CD4-positive, alpha-beta T cell treated with Interleukin-6 at 100 ng/mL for 8 hours (primary cell): ENCODE measurements at regions not wholly inside any gene's neighbourhood (a gene's known extent, or its start where the extent isn't known, plus 50 kb on each side); places are given as distances from the start of the nearest gene placed in this dataset.

ENCODE experiments used
- DNase-seq: peaks from one replicate; pipeline ENCODE4 v3.0.0-alpha.2; 2020; ENCODE audit warnings: mixed read lengths, low spot score

DNA sequence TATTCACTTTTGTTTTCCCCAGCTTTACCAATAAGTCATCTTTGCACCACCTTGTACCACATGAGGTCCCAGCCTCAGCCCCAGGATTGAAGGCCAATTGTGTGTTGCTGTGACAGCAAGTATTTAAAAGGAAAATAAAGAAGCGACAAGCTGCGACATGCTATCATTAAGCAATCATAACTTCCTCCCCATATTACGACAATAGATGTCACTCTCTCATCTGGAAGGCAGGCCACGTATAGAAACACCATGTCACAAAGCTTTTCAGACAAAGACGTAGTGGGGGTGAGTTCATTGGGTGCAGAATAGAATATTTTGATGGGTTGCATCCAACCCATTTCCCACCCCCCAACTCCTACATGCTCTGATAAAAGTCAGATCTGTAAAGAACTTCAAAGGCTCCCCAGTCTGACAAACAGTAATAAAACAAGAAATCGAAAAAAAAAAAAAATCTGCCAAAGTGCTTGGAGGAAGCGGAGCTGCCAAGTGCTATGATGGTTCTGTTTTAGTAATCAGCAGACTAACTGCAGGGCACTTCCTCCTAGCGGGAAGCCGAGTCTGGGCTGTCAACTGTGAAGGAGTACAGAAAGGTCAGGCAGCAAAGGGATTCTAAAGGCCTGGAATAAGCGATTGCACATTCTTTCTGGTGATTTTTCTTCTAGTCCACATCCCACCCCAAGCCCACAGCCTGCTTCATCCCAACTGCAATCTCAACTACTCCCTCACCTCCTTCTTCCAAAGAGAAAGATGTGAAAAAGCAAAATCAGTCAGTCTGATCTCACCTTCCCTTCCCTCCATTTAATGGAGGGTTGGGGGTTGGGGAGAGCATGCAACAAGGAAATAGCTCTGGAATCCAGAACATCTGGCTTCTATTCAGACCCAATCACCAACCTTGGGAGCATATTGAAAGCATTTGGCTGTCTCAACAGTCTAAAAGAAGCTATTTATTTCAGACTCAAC lies 131.4 kb upstream of the UBASH3B start:
- no peak for DNase-seq

DNA sequence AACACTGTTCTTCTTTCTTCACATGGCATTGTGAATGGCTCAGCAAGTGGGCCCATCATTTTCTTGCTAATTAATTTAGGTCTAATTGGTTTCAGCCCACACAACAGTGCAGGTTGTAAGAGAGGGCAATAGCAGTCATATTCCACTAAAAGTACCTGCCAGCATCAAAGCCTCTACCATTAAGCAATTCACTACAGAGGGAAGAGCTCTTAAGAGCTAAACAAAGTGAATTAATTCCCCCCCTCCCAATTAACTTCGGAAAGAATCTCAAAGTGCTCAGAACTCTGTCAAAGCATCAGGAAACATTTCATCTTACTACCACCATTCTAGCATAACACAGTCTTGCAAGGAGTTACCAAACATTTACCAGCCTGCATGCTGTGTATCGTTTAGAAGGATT lies 133.9 kb upstream of the UBASH3B start:
- DNase-seq: no peak

DNA sequence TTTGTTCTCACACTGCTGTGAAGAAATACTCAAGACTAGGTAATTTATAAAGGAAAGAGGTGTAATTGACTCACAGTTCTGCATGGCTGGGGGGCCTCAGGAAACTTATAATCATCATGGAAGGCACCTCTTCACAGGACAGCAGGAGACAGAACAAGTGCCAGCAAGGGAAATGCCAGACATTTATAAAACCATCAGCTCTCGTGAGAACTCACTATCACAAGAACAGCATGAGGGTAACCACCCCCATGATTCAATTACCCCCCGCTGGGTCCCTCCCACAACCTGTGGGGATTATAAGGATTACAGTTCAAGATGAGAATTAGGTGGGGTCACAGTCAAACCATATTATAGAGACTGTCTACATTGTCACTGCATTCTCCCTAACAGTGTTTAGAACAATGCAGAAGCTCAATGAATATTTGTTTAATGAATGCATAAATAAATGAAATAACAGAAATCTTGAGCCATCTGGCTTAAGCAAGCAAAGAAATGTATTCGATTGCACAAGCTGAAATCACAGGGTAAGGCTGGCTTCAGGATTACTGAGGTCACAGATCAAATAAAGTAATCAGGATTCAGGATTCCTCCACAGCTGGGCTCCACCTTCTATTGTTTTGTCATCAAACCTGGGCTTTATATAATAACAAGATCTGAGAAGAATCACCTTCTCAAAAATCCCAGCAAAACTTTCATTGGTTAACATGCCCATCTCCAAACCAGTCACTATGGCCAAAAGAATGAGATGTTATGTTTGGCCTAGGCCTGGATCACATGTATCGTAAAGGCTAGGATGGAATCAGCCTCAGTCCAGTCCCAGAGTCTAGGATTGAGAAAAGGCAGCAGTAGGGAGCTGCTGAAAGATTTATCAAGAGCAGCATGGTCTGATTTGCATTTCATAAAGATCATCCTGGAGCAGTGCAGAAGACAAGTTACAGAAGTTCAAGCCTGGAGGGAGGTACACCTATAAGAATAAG lies 137.8 kb upstream of the UBASH3B start:
- DNase-seq: no peak

DNA sequence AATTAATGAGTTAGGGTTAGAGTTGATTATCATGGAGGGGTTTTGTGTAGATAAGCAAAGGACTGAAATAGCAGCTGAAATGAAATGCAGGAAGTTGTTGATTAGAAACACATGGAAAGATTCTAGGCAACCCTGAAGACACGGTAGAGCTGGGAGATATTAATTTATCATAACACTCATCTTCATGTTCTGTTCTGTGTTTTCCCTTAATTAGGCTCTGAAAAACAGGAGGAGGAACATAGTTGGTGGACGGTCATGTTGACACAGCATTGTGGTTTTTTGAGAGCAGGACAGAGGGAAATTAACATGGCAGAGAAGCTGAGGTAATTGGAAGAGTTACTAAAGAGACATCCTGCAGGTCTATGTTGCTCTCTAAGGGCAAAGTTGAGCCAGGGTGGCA lies 138.8 kb upstream of the UBASH3B start:
- no peak for DNase-seq

DNA sequence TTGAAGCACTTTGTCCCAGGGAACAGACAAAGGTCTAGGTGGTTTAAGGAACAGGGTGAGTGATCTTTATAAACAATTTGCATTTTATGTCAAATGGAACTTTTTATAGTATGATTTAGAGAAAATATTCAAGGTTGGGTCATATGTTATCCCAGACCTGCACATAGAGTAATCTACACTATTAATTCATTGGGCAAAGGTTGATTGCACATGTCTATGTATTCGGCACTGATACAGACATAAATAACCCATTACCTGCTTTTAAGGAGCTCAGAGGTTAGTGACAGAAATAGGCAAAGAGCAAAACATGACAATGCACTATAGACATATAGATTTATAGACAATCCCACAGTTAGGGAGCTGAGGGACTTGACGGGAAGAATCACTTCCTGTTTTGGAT lies 141.5 kb upstream of the UBASH3B start:
- DNase-seq: no peak

DNA sequence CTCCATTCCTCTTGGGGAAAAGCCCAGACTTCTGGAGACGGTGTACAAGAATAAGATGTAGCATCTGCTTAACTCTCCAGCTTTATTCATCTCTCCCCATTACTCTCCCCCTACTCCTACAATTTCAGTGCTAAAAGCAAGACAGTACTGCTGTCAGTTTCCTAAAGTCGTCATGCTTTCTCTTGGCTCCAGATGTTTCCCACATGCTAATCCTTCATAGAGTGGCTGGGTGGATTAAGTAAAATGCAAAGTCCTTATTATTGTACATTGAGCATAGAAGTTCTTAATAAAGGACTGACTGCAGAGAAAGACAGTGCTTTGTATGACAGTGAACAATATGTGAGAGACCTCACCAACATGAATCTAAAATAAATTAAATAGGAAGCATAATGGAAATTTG lies 142.2 kb upstream of the UBASH3B start:
- DNase-seq: no peak

DNA sequence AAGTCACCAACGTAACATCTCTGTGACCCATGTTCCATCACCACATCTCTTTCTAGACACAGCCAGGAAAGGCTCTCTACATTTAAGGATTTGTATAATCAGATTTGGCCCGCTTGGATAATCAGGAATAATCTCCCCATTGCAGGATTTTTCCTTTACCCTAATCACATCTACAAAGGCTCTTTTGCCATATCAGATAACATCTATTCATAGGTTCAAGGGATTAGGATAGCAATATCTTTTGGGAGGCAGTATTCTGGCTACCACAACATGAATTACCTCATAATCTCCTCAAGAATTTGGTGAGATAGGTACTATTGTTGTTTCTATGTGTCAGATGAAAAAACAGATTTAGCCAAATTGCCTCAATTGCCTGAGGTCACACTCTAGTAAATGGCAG lies 142.8 kb upstream of the UBASH3B start:
- no peak for DNase-seq

DNA sequence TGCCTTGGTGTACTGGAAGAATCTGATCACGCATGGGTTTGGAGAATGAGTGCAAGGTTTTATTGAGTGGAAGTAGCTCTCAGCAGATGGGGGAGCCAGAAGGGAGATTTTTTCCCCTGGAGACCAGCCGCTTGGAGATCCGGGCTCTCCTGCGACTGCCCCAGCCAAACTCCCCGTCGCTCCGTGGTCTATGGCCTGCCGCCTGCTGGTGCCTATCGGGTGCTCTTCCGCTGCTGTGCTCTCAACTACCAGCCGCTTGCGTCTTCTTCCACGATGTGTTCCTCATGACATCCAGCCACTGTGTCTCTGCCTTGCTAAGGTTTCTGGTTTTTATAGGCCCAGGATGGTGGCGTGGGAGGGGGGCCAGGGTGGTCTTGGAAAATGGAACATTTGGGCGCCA lies 145.6 kb upstream of the UBASH3B start:
- DNase-seq: no peak

DNA sequence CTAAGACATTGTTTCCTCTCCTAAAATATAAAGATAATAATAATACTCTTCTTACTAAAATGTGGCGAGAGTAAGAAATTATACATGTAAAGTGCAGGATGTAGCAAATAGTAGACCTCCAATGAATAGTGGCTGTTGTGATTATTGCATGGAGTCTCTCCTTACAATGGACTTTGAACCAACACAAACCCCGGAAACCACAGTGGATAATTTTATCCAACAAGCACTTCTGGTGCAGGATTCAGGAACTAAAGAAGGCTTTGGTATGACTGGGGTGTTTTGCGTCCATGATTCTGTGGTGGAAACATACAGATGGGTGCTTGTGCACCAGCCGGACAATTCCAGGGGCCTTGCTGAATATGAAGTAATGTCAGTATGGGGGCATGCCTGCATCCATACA lies 146.4 kb upstream of the UBASH3B start:
- no peak for DNase-seq

DNA sequence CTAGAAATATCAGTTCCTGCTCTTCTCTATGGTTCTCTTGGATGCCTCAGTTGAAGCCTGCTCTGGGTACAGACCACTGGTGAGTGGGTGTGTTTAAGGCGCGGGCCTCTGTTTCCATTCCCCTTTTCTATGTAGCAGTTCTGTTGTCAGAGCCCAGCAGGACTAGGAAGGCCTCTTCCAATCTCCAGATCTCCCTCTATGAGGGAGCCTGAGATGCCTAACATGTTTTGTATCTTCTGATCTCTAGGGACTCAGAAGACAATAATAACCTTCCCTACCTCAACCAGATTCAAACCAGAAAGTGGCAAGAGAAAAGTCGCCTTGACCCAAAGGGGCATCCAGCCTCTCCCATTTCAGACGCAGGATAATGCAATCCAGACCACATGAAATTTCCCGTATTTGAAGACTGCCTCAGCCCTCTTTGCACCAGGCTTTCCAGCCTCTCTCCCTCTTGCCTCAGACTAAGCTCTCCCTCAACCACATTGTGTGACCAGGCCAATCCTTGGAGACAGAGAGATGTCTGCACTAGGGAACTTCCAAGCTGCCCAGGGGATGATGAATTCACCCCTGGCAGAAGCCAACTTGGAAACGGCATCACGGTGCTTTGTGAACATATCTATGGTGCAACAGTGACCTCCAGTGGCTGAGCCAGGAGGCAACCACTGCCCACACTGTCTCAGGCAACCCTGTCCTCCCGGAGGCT lies 150.1 kb upstream of the UBASH3B start:
- peak; percentile 16 for DNase-seq

DNA sequence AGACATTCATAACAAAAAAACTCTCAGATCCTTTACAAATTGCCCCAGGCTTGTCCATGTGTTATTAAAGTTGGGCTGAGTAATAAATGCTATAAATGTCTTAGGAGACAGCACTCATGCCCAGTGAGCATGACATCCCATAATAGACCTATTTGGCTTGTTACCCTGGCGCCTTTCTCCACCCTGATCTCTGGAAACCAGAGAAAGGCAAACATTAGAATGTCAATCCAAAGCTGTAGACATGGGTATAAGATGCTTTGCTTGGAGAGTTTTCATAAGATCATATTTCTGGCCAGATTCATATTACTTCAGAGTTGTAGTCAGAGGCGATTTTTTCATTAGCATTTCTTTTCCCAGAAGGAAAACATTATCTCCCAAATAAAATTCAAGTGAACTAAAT lies 161.3 kb upstream of the UBASH3B start:
- no peak for DNase-seq

DNA sequence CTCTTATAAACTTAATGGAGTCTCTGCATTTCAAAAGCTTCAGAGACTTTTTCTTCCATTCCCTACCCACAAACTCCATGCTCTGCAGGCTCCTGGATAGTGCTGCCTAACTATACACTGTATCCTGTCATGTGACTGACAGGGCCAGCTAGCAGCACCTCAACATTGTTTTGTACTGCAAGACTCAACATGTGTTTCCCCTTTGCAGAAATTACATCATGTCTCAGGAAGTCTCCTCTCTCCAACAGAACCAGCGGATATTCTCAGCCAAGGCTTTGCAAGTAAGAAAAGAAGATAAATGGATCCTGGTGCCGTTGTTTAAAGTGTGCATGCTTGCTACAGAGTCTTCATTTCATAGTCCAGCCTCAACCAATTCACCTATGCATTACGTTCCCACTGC lies 164.0 kb upstream of the UBASH3B start:
- DNase-seq: no peak

DNA sequence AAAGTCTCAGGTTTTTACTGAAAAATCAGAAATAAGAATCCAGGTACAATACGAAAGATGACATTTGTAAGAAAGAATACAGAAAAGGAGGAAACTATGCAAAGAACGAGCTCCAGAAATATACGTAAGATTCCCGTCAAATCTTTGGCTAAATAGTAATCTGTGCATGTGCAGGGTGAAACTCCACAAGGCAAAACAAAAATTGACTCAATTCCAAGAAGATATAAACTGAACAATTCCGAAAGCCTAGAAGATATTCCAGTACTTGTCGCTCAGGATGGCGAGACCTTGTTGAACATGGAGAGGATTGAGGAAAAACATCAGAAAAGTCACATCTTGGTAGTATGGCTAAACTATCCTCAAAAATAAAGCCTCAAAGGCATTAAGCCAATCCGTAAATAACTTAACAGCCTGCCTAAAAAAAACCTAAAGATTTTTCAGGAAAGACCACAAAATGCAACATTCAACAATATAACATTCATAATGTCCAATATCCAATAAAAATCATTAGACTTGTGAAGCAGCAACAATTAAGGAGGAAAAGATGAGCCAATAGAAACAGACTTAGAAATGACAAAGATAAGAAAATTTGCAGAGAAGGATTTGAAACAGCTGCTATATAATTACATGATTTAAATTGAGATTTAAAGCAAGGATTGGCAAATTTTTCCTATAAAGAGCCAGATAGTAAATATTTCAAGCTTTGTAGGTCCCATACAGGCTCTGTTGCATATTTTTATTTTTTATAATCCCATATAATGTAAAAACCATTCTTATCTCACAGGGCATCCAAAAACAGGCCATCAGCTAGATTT lies 166.4 kb upstream of the UBASH3B start:
- no peak for DNase-seq

DNA sequence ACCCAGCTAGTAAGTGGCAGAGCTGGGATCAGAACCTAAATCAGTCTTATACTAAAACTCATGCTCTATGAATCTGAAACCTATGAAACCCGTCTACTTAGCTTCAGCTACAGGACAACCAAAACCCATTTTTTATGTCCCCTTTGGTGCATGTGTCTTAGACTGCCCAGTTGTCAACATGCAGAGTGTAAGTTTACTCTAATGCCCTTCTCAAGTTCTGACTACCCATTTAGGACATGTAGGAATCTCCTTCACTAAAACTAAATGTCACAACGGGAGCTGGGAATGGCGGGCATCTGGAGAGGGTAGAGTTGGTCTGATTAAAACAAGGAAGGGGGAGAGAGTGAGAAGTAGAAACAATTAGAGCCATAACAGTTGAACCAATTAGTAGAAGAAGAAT lies 167.9 kb upstream of the UBASH3B start:
- no peak for DNase-seq

DNA sequence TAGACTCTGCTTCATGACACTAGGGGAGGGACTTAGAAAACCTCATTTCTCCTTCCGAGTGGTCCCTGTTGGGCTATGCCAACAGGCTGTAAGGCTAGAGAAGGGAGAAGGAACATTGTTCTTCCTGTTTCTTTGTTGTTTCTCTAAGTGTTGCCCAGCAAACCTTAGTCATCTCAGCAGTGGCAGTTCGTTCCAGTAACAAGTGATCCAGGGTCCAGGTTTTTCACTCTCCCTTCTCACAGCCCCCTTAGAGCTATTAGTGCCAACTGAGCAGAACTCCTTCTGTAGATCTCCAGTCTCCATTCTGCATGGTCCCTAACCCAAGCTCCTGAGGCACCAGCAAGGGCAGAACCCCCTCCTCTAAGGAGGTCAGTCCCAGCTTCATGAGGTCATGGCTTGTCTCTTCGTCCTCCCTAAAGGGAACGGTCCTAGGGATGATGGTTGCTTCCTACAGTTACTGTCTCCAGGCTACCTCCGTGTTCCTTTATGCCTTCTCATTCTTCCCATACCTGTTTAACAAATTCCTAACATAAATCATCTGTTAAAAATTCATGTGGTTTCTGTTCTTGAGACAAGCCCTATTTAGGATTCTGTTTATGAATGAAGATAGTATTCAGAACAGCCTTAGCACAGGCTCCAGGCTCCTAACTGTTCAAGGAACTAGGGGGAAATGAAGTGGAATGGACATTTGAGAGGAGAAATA lies 168.6 kb upstream of the UBASH3B start:
- DNase-seq: no peak

DNA sequence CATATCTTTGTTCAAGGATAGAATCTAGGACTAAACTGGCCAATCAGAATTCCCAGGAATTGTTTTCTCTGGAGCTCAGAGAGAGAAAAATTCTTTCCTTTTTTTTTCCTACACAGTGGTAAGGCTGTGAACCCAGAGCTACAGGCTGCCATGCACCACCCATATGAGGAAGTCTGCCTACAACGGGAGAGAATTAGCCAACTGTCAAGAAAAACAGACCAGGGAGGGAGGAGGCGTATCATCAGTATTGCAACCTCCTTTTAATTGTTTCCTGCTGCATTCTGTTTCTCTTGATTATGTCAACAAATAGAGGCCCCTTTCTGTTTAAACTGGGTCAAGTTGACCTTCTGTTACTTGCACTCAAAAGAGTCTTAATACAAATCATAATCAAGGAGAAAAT lies 176.5 kb upstream of the UBASH3B start:
- no peak for DNase-seq

DNA sequence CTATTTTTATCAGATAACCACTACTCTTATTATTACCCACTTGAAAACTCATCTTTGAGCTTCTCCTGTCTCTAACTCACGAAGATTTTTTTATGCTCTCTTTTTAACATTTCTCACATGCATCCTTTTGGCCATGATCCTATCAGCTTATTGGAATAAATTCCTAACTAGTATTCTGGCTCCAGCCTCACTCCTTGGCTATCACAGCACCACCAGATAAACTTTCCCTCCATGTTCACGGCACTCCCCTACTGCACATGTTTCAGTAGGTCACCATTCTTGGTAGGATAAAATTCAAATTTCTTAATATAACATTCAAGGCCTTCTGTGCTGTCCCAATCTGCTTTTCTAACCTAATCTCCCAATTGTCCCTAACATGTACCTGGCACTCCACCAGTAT lies 186.6 kb upstream of the UBASH3B start:
- no peak for DNase-seq

DNA sequence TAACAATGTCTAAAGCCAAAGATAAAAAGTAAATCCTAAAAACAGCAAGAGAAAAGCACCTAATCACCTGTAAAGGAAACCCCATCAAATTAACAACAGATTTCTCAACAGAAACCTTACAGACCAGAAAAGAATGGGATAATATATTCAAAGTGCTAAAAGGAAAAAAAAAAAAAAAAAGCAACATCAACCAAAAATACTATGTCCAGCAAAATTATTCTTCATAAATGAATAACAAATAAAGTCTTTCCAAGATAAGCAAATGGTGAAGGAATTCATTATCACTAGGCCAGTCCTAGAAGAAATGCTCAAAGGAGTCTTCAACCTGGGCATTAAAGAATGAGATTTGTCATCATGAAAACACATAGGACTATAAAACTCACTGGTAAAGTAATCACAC lies 192.0 kb upstream of the UBASH3B start:
- DNase-seq: no peak

DNA sequence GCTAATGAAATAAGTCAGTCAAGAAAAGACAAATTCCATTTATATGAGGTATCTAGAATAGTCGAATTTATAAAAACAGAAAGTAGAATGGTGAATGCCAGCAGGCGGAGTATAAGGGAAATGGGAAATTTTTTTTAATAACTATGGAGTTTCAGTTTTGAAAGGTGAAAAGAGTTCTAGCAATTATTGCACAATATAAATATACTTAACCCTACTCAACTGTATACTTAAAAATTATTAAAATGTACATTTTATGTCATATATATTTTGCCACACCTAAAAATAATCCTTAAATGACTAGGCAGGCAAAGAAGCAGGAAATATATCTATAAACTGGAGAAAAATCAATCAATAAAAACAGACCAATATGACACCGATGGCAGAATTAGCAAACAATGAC lies 196.5 kb upstream of the UBASH3B start:
- DNase-seq: no peak

DNA sequence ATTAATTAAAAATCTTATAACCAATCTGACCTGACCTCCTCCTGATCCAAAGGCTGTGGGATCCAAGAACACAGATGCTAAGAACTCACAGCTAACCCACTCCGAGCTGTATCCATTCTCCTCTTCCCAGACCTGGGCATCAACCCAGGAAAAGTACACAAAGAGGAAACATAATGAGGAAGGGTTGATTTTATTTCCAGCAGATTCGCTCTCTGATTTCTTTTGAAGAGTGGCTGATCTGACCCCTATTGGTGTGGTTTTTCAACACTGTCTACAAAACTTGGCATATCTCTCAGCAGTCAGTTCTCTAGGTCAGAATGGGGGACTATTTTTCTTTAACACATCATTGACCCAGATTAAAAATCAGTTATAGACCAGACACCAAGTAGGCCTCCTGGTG lies 201.9 kb upstream of the UBASH3B start:
- DNase-seq: no peak

DNA sequence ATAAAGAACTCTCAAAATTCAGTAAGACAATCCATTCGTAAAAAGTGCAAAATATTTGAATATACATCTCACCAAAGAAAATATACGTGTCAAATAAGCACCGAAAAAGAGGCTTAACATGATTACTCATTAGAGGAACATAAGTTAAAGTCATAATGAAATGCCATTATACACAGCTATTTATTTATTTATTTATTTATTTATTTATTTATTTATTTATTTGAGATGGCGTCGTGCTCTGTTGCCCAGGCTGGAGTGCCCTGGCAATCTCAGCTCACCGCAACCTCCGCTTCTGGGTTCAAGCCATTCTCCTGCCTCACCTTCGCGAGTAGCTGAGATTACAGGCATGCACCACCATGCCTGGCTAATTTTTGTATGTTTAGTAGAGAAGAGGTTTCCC lies 203.6 kb upstream of the UBASH3B start:
- DNase-seq: no peak
